ENCODE measurements at regions not wholly inside any gene's neighbourhood (a gene's known extent, or its start where the extent isn't known, plus 50 kb on each side); places are given as distances from the start of the nearest gene placed in this dataset.

GRCh38 chr2:193334401-193334800 is 1139.7 kb upstream of the TMEFF2 start:
- TF ChIP-seq, protein P1, sequence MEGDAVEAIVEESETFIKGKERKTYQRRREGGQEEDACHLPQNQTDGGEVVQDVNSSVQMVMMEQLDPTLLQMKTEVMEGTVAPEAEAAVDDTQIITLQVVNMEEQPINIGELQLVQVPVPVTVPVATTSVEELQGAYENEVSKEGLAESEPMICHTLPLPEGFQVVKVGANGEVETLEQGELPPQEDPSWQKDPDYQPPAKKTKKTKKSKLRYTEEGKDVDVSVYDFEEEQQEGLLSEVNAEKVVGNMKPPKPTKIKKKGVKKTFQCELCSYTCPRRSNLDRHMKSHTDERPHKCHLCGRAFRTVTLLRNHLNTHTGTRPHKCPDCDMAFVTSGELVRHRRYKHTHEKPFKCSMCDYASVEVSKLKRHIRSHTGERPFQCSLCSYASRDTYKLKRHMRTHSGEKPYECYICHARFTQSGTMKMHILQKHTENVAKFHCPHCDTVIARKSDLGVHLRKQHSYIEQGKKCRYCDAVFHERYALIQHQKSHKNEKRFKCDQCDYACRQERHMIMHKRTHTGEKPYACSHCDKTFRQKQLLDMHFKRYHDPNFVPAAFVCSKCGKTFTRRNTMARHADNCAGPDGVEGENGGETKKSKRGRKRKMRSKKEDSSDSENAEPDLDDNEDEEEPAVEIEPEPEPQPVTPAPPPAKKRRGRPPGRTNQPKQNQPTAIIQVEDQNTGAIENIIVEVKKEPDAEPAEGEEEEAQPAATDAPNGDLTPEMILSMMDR (IDR thresholded peaks at IDR 0.05; ENCODE audit: extremely low read depth, insufficient read depth, missing control alignments), result no peak
- in situ Hi-C loops (cut with MboI; ENCODE audit: low pct_unique_long_range_greater_than_20kb, low sequenced_read_pairs, unreplicated experiment), result no loop called here
- DNase-seq (ENCODE audit: low spot score), result no peak

DNA sequence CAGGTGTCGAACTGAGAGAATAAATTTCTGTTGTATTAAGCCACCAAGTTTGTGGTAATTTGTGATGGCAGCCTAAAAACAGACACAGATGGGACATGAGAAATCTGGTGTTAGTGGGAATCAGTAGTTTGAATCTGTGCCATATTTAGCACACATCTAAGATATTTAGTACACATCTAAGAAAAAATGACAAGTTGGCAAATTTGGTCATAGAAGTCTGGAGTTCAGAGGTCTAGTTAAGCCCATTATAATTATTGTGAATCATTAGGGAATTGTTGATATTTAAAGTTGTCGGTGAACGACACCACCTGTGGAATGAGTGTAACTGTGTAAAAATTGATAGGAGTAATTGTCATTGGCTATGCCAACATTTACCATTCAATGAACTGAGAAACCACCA is 1138.8 kb upstream of the TMEFF2 start:
- TF ChIP-seq, protein P1 (IDR thresholded peaks at IDR 0.05; ENCODE audit: extremely low read depth, insufficient read depth, missing control alignments), result no peak
- DNase-seq (ENCODE audit: low spot score), result no peak
- in situ Hi-C loops (cut with MboI; ENCODE audit: low pct_unique_long_range_greater_than_20kb, low sequenced_read_pairs, unreplicated experiment), result no loop called here

DNA sequence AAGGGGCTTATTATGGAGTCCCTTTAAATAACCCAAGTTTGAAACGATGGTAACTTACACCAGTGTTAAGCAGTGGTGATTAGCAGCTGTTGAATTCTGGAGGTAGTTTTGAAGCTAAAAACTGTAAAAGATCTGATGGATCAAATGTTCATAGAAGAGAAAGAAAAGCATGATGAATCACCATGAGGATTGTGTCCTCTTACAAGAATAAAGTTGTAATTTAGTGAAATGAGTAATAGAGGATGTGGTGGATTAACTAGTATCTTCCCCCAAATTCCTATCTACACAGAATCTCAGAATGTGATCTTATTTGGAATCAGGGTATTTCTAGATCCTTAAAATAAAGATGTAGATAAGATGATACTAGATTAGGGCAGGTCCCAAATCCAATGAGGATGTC is 1138.2 kb upstream of the TMEFF2 start:
- TF ChIP-seq, protein P1 (IDR thresholded peaks at IDR 0.05; ENCODE audit: extremely low read depth, insufficient read depth, missing control alignments), result no peak
- in situ Hi-C loops (cut with MboI; ENCODE audit: low pct_unique_long_range_greater_than_20kb, low sequenced_read_pairs, unreplicated experiment), result no loop called here
- no peak for DNase-seq (ENCODE audit: low spot score)

DNA sequence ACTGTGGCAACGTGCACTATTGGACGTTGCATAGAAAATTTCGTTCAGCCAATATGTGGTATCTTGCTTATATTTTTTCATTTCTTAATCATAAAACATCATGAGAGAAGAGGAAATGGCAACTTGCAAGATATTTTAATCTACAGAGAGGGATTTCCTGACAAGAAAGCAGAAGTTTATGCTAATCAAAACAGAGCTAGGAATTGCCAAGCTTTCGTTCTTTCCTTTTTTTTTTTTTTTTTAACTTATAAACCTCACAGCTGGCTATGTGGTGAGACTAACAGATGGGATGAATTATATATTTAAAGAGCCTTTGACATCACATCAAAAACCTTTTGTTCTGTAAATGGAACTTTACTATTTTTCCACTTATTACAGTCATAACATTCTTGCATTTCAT is 1136.9 kb upstream of the TMEFF2 start:
- DNase-seq (ENCODE audit: low spot score), result no peak
- TF ChIP-seq, protein P1 (IDR thresholded peaks at IDR 0.05; ENCODE audit: extremely low read depth, insufficient read depth, missing control alignments), result no peak
- in situ Hi-C loops (cut with MboI; ENCODE audit: low pct_unique_long_range_greater_than_20kb, low sequenced_read_pairs, unreplicated experiment), result no loop called here

- in situ Hi-C loops (cut with MboI; ENCODE audit: low pct_unique_long_range_greater_than_20kb, low sequenced_read_pairs, unreplicated experiment), result no loop called here
- DNase-seq (ENCODE audit: low spot score), result no peak
- TF ChIP-seq, protein P1 (IDR thresholded peaks at IDR 0.05; ENCODE audit: extremely low read depth, insufficient read depth, missing control alignments), result no peak
Observed at GRCh38 chr2:193326296-193326695, 1131.6 kb upstream of the TMEFF2 start.

GRCh38 chr2:193315428-193316091 is 1120.8 kb upstream of the TMEFF2 start:
- no peak for DNase-seq (ENCODE audit: low spot score)
- in situ Hi-C loops (cut with MboI; ENCODE audit: low pct_unique_long_range_greater_than_20kb, low sequenced_read_pairs, unreplicated experiment), result no loop called here
- TF ChIP-seq, protein P1 (IDR thresholded peaks at IDR 0.05; ENCODE audit: extremely low read depth, insufficient read depth, missing control alignments), result no peak
